HTR-8/SVneo (cell line): ENCODE measurements at regions not wholly inside any gene's neighbourhood (a gene's known extent, or its start where the extent isn't known, plus 50 kb on each side); places are given as distances from the start of the nearest gene placed in this dataset.
A peak's percentile ranks its signal among the peaks of the same experiment; 100 is the strongest.

Source experiments
- DNase-seq: peaks from one replicate; pipeline ENCODE4 v3.0.0; 2011; ENCODE audit warnings: low spot score, mixed read lengths; ENCODE audit not compliant: insufficient read length
- FAIRE-seq: peaks from 2 replicates; lab custom pipeline; 2011; peaks lifted over from hg19 to GRCh38; lab: Jason Lieb, UNC

DNA sequence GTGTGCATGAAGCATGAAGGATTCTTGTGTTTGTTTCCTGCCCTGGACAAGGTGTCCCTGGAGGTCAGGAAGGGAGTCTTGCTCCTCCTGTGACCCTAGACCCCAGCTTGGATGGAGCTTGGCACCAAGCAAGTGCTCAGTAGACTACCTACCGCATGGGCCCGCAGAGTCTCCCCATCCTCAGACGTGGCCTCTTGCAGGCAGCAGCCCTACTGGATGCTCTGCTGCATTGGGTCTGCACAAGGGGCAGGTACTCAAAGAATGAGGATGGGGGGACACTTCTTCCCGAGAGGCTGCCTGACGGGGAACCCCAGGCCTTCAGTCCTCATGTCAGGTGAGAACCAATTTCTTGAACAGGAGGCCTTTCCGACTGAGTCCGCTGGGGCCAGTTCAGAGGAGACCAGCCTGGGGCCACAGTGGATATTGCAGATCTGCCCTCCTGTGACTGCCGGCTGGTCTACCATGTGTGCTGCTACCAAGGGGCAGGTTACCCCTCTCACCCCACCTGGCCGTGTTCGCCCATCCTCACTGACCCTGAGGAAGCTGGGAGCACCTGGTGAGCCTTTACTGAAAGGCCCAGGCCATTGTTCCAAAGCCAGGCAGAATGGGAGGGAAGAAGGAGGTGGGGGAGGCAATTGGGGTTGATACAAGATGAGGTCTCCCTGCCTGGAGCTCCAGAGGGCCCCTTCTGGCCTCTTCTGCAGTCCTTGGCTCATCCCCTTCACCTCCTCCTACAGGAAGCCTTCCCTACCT lies 206.3 kb downstream of the RAB11FIP4 start:
- no peak for DNase-seq
- FAIRE-seq, result no peak

GRCh38 chr17:31596382-31597323 lies 205.2 kb downstream of the RAB11FIP4 start:
- peak; percentile 90 for FAIRE-seq
- peak; percentile 91 for DNase-seq

DNA sequence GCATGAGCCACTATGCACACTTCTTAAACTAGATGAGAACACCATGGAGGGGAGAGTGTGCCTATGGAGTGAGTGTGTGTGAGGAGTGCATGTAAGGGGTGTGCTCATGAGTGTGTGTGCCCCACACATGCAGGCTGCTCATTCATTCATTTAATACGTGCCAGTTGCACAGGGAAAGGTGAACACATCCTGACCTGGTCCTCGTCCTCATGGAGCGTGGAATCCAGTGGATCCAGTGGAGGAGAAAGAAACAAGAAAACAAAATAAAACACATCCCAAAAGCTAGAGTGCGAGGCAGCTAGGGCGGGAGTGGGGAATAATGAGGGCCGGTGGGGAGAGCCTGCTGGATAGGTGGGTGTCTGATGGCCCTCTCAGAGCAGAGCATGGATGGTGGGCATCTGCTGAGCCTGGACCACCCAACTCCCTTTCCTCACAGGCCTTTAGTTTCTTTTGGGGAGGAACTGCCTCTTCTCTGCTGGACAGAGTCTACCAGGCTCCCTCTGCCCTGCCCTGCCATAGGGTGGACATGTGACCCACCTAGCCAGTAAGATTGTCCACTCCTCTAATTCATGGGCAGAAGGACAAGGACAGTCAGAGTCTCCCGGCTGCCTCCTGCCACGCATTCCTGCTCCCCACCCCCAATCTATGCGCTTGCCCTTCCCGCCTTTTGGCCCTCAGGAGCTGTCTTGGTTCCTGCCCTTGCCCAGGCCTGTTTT lies 204.3 kb downstream of the RAB11FIP4 start:
- peak; percentile 52 for FAIRE-seq
- DNase-seq, result no peak

- DNase-seq, result no peak
- no peak for FAIRE-seq
These were observed 203.6 kb downstream of the RAB11FIP4 start for GRCh38 chr17:31595076-31595475.

DNA sequence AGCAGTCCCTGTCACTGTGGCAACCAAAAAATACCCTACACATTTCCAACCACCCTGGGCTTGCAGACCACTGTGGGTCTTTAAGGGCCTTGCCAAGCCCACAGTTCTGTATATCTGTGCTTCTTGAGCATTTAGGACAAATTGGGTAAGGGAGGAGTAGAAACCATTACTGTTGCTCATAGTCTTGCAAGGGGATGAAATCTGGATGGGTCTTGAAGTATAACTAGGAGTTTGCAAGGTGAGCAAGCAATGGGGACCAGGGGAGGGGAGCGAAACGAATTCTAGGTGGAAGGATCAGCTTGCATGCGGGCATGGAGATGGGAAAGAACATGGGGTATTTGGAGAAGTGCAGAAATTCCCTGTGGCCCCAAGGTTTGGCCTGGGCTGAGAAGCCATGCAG lies 202.9 kb downstream of the RAB11FIP4 start:
- no peak for FAIRE-seq

GRCh38 chr17:31593806-31594205 lies 202.3 kb downstream of the RAB11FIP4 start:
- no peak for FAIRE-seq

More for the DNA sequence above, 202.9 kb downstream of the RAB11FIP4 start:
- DNase-seq, result no peak

GRCh38 chr17:31591924-31592323 lies 200.4 kb downstream of the RAB11FIP4 start:
- FAIRE-seq (no peak), DNase-seq (no peak)

More at GRCh38 chr17:31593806-31594205, 202.3 kb downstream of the RAB11FIP4 start:
- DNase-seq, result no peak

DNA sequence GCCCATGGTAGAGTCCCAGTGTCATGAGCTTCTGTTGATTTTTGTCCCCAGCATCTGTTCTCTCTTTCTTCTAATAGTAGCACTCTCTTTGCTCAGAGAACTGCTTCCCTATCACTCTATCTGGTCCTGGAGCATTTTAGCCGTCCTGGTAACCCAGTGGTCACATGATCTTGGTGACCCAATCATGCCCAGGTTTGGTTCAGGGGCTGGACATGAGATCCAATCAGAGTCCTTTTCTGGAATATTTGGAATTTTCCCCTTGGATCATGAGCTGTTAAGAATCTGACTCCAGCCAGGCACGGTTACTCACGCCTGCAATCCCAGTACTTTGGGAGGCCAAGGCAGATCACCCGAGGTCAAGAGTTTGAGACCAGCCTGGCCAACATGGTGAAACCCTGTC lies 197.0 kb downstream of the RAB11FIP4 start:
- no peak for DNase-seq
- no peak for FAIRE-seq

GRCh38 chr17:31588034-31588433 lies 196.6 kb downstream of the RAB11FIP4 start:
- FAIRE-seq, result no peak
- DNase-seq, result no peak
